K562 (cell line): ENCODE measurements at regions not wholly inside any gene's neighbourhood (a gene's known extent, or its start where the extent isn't known, plus 50 kb on each side); places are given as distances from the start of the nearest gene placed in this dataset.

Experiments
- ARNT ChIP-seq, 2 experiments: fragments of 450-650 bp; IDR thresholded peaks; 2 replicates each; pipeline ENCODE4 v1.6.1; 2016; ENCODE audit warnings: mild to moderate bottlenecking in 1 of 2
- ATF3 ChIP-seq, 2 experiments: fragments of 450-650 bp in 1 of 2; sonication (generic) in 1 of 2; formaldehyde crosslinking in 1 of 2; IDR thresholded peaks in 1 of 2; conservative IDR thresholded peaks in 1 of 2; 2 replicates each; pipeline versions ENCODE4 v1.6.1 to v1.8.1; 2016 to 2023; ENCODE audit warnings: mild to moderate bottlenecking in 2 of 2, moderate library complexity in 2 of 2, inconsistent platforms in 1 of 2, missing genetic modification reagents in 1 of 2
- BHLHE40 ChIP-seq: IDR thresholded peaks from 2 replicates; pipeline ENCODE4 v1.6.1; 2011; ENCODE audit warnings: low read length, improper control_type of control experiment
- CHD7 ChIP-seq: fragments of 200-600 bp; sonication (generic); IDR thresholded peaks from one replicate; pipeline ENCODE4 v1.6.1; 2012; ENCODE audit warnings: mild to moderate bottlenecking, low read depth, low read length, inconsistent platforms
- CTCF ChIP-seq, 3 experiments: IDR thresholded peaks in 2 of 3; conservative IDR thresholded peaks in 1 of 3; 2 replicates each; pipeline ENCODE4 v1.5.1; 2011 to 2012; ENCODE audit warnings: low read length in 3 of 3, mild to moderate bottlenecking in 3 of 3, control low read depth in 2 of 3, improper control_type of control experiment in 1 of 3, inconsistent platforms in 1 of 3, low read depth in 1 of 3, mixed read lengths in 1 of 3, moderate library complexity in 1 of 3; ENCODE audit not compliant: insufficient read depth in 2 of 3
- ETV6 ChIP-seq, 3 experiments: fragments of 150-350 bp in 1 of 3; sonication (generic) in 1 of 3; formaldehyde crosslinking in 1 of 3; IDR thresholded peaks; 2 replicates each; pipeline versions ENCODE4 v1.6.1 to v1.8.0; 2014 to 2022; ENCODE audit warnings: borderline replicate concordance in 2 of 3, low read depth in 2 of 3, antibody characterized with exemption in 1 of 3, low read length in 1 of 3, mild to moderate bottlenecking in 1 of 3, missing genetic modification reagents in 1 of 3
- GABPA ChIP-seq: fragments of 200-800 bp; sonication (Bioruptor generic); conservative IDR thresholded peaks from 2 replicates; pipeline ENCODE4 v1.6.1; 2016; ENCODE audit warnings: low read depth, missing genetic modification characterization, missing compliant biosample characterization
- KDM2B ChIP-seq: fragments of 250-450 bp; sonication (Bioruptor Pico); IDR thresholded peaks from 2 replicates; pipeline ENCODE4 v1.8.0; 2021; ENCODE audit warnings: mild to moderate bottlenecking, moderate library complexity
- RFX5 ChIP-seq: IDR thresholded peaks from 2 replicates; pipeline ENCODE4 v1.6.1; 2011; ENCODE audit warnings: low read depth, mild to moderate bottlenecking, improper control_type of control experiment, low read length
- SAFB ChIP-seq: fragments of 200-400 bp; formaldehyde crosslinking; IDR thresholded peaks from 2 replicates; pipeline ENCODE4 v1.6.1; 2017; ENCODE audit warnings: low read depth, low read length, borderline replicate concordance
- TAF1 ChIP-seq: IDR thresholded peaks from 2 replicates; pipeline ENCODE4 v1.6.1; 2011; ENCODE audit warnings: mild to moderate bottlenecking, low read length, moderate library complexity; ENCODE audit not compliant: insufficient read depth, control insufficient read depth, severe bottlenecking; ENCODE audit errors: extremely low read depth

- TF ChIP-seq TAF1 (no peak), GABPA (tag) (no peak), ETV6 (IDR thresholded peaks at IDR 0.05; ENCODE audit: borderline replicate concordance in 1 of 2, low read depth in 2 of 2, low read length in 1 of 2) (no peak), ETV6 (CRISPR knock-in tag; IDR thresholded peaks at IDR 0.05; ENCODE audit: borderline replicate concordance) (no peak), ARNT (IDR thresholded peaks at IDR 0.05) (no peak), CHD7 (no peak), KDM2B (CRISPR knock-in tag) (no peak), CTCF (IDR thresholded peaks at IDR 0.05 in 2 of 3, conservative IDR thresholded peaks at IDR 0.05 in 1 of 3; ENCODE audit: insufficient read depth in 2 of 3, low read depth in 1 of 3, low read length in 3 of 3) (no peak), BHLHE40 (no peak), SAFB (no peak), RFX5 (no peak), ATF3 (IDR thresholded peaks at IDR 0.05) (no peak), ATF3 (CRISPR knock-in tag; conservative IDR thresholded peaks at IDR 0.05) (no peak)
Observed at GRCh38 chr9:90127923-90128322, 514.7 kb downstream of the DIRAS2 start.
